Gastroesophageal sphincter (tissue), 4 donors: ENCODE measurements at regions not wholly inside any gene's neighbourhood (a gene's known extent, or its start where the extent isn't known, plus 50 kb on each side); places are given as distances from the start of the nearest gene placed in this dataset.

ENCODE experiments used
- ATAC-seq: fragments of 150-250 bp; one replicate; pipeline ENCODE4 v1.9.1; 2016; ENCODE audit warnings: mild to moderate bottlenecking, moderate library complexity
- H3K27ac ChIP-seq, 4 donors: fragments of 200-600 bp; sonication (generic) in 3 of 4; 1 replicate in 3 of 4; 2 replicates in 1 of 4; pipeline ENCODE4 v1.5.1; 2016 to 2019
- H3K27me3 ChIP-seq: fragments of 200-600 bp; sonication (generic); one replicate; pipeline ENCODE4 v1.5.1; 2019
- H3K36me3 ChIP-seq, 2 donors: fragments of 200-600 bp; sonication (generic); one replicate each; pipeline ENCODE4 v1.5.1; 2019; ENCODE audit warnings: control low read depth in 1 of 2
- H3K4me1 ChIP-seq, 3 donors: fragments of 200-600 bp; sonication (generic); 1 replicate in 2 of 3; 2 replicates in 1 of 3; pipeline ENCODE4 v1.5.1; 2016 to 2019; ENCODE audit warnings: control low read depth in 2 of 3
- H3K4me3 ChIP-seq, 2 donors: fragments of 200-600 bp; sonication (generic); one replicate each; pipeline ENCODE4 v1.5.1; 2019; ENCODE audit warnings: mild to moderate bottlenecking in 1 of 2, moderate library complexity in 1 of 2
- H3K9me3 ChIP-seq, 3 donors: fragments of 200-600 bp; sonication (generic); one replicate each; pipeline ENCODE4 v1.5.1; 2017 to 2019; ENCODE audit warnings: control low read depth in 2 of 3
- EP300 ChIP-seq: sonication (generic); formaldehyde crosslinking; IDR thresholded peaks from one replicate; pipeline ENCODE4 v1.6.1; 2017; ENCODE audit warnings: antibody characterized with exemption, mild to moderate bottlenecking
- POLR2A ChIP-seq, 2 donors: fragments of 450-650 bp; IDR thresholded peaks; one replicate each; pipeline ENCODE4 v1.6.1; 2017; ENCODE audit warnings: antibody characterized with exemption in 2 of 2, mild to moderate bottlenecking in 2 of 2, moderate library complexity in 1 of 2
- POLR2AphosphoS5 ChIP-seq: sonication (generic); formaldehyde crosslinking; IDR thresholded peaks from one replicate; pipeline ENCODE4 v1.6.1; 2017; ENCODE audit warnings: antibody characterized with exemption
- WGBS, 2 donors: methylation state at CpG; one replicate each; pipeline ENCODE4 v1.1.5; 2018; ENCODE audit warnings: low coverage in 1 of 2; 5-methylcytosine and 5-hydroxymethylcytosine counted together
- TF ChIP-seq, protein P1 (sequence below), 4 experiments: fragments of 200-600 bp in 2 of 4; fragments of 450-650 bp in 2 of 4; sonication (generic) in 1 of 4; IDR thresholded peaks; one replicate each; pipeline ENCODE4 v1.5.1; 2017 to 2019; ENCODE audit warnings: antibody characterized with exemption in 4 of 4, mild to moderate bottlenecking in 2 of 4, moderate library complexity in 2 of 4

DNA sequence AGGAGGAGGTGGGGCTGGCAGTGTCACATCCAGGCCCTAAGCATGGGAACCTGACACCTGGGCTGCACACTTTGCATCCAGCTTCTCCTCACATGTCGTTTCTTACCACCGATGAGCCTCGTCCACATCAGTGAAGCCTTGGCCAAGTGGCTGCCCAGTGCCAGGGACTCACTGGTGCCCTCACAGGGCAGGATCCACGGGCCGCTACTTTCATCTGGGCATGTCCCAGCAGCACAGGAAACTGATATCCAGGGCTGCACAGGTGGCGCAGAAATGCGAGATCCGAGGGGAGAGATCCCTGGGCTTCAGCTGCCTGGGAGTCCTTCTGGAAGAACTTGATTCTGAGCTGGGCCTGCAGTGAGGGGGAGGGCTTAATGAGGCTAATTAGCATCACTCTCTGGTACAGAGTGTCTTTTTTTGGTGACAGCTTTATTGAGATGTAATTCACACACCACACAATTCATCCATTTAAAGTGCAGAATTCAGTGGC lies 291.6 kb upstream of the HDAC4 start:
- no peak for ATAC-seq
- TF ChIP-seq, protein P1, sequence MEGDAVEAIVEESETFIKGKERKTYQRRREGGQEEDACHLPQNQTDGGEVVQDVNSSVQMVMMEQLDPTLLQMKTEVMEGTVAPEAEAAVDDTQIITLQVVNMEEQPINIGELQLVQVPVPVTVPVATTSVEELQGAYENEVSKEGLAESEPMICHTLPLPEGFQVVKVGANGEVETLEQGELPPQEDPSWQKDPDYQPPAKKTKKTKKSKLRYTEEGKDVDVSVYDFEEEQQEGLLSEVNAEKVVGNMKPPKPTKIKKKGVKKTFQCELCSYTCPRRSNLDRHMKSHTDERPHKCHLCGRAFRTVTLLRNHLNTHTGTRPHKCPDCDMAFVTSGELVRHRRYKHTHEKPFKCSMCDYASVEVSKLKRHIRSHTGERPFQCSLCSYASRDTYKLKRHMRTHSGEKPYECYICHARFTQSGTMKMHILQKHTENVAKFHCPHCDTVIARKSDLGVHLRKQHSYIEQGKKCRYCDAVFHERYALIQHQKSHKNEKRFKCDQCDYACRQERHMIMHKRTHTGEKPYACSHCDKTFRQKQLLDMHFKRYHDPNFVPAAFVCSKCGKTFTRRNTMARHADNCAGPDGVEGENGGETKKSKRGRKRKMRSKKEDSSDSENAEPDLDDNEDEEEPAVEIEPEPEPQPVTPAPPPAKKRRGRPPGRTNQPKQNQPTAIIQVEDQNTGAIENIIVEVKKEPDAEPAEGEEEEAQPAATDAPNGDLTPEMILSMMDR (IDR thresholded peaks at IDR 0.05) = no peak
- TF ChIP-seq POLR2AphosphoS5 = no peak
- no peak for TF ChIP-seq POLR2A (IDR thresholded peaks at IDR 0.05)
- no peak for TF ChIP-seq EP300
- Histone ChIP-seq H3K9me3 (no peaks in the 10 kb centered on the region), H3K4me3 (no peak overlapping the region), H3K27me3 (peaks cover 9% of the 10 kb centered on the region), H3K36me3 (no peaks in the 10 kb centered on the region), H3K4me1 (peaks cover 0 to 8% (median 0%) of the 10 kb centered on the region in 3 donors), H3K27ac (no peak overlapping the region)
- WGBS, 2 donors = no CpG with 5 or more reads among the region's 8 CpGs

DNA sequence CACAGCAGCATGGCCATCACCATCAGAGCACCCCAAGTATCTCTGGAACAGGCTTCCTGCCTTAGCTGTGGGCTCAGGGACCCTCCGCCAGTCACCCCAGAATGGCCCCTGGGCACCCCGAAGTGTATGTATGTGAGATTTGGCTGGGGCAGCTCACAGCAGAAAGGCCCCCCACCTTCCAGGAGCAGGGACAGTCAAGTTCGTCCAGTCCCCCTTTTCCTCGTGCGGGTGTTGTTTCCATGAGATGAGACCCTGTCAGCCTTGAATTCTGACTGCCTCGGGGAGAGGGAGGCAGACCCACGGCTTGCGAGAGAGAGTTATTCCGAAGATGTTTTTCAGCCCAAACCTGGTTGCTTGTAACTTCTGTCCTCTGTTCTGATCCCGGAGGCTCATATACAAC lies 290.9 kb upstream of the HDAC4 start:
- WGBS, 2 donors = 100% methylated on average over 1 of the region's 10 CpGs; no CpG with 5 or more reads in 1 of the 2 donors
- no peak overlapping the region for H3K27ac ChIP-seq
- no peak for ATAC-seq

DNA sequence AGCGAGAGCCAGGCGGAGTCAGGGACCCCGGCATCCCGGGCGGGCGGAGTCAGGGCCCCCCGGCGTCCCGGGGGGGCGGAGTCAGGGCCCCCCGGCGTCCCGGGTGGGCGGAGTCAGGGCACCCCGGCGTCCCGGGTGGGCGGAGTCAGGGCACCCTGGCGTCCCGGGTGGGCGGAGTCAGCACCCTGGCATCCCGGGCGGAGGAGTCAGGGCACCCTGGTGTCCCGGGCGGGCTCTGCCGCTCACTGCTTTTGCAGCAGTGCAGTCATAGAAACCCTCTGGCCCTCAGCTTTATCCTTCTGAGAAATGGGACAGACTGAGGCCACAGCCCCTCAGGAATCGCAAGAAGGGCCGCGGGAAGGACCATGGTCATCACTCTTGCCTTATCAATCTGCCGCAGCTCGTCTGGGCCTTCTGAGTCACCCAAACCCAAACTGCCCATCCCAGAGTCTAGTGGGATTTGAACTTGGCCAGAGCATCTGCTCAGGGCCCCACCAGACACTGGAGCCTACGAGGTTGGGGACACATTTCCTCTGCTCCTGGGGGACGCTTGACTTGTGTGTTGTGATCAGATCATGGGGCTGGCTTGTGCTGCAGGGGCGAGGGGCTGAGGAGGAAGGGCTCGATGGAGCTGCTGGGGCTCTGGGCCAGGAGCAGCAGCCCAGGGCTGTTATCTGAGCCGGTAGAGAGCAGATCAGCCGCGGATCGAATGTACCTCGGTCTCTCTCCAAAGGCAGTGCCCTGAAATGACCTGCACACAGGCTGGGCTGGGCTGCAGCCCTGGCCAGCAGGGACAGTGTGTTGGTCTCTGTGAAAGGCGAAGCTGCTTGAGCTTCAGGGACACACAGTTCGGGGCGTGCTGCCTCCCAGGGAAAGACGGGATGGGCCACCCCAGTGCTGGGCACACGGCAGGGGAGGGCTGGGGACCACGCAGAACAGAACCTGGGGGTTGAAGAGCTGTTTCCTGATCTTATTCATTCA lies 290.1 kb upstream of the HDAC4 start:
- no peaks in the 10 kb centered on the region for H3K9me3 ChIP-seq
- ATAC-seq = no peak

More for the DNA sequence above, 290.9 kb upstream of the HDAC4 start:
- Histone ChIP-seq H3K36me3 (no peaks in the 10 kb centered on the region), H3K4me3 (no peak overlapping the region), H3K27me3 (peaks cover 13% of the 10 kb centered on the region), H3K4me1 (peaks cover 0 to 8% (median 0%) of the 10 kb centered on the region in 3 donors), H3K9me3 (no peaks in the 10 kb centered on the region)
- TF ChIP-seq, protein P1 (IDR thresholded peaks at IDR 0.05) = no peak
- TF ChIP-seq EP300 (no peak), POLR2A (IDR thresholded peaks at IDR 0.05) (no peak), POLR2AphosphoS5 (no peak)

DNA sequence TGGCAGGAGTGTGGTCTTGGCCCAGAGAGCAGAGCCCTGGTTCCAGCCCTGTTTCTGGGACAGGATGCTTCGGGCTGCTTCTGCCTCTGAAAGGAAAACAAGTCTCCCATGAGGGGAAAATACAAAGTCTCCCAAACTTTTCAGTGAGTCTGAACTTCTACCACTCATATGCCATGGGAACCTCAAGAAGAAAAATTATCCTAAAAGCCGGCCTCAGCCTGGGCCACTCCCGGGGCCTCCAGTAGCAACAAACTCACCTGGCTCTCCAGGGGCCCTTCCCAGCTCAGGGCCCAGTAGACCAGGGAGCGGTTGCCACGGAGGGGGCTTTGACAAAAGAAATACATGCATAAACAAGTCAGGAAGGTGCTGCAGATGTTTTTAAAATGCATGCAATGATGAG lies 289.2 kb upstream of the HDAC4 start:
- Histone ChIP-seq H3K4me1 (peaks cover 0 to 8% (median 0%) of the 10 kb centered on the region in 3 donors), H3K9me3 (no peaks in the 10 kb centered on the region), H3K27me3 (peaks cover 23% of the 10 kb centered on the region), H3K4me3 (no peak overlapping the region), H3K27ac (no peak overlapping the region), H3K36me3 (no peaks in the 10 kb centered on the region)
- TF ChIP-seq, protein P1 (IDR thresholded peaks at IDR 0.05) = no peak
- no peak for TF ChIP-seq POLR2AphosphoS5
- no peak for TF ChIP-seq EP300
- no peak for TF ChIP-seq POLR2A (IDR thresholded peaks at IDR 0.05)
- no peak for ATAC-seq
- 68% methylated on average over 4 of the region's 5 CpGs; no CpG with 5 or more reads in 1 of the 2 donors for WGBS, 2 donors

More for the DNA sequence above, 290.1 kb upstream of the HDAC4 start:
- no peak overlapping the region for H3K27ac ChIP-seq
- no peak overlapping the region for H3K4me3 ChIP-seq
- WGBS, 2 donors = 84 to 93% methylated on average over 3 to 13 of the region's 46 CpGs
- H3K27me3 ChIP-seq = peaks cover 13% of the 10 kb centered on the region
- H3K4me1 ChIP-seq = peaks cover 0 to 8% (median 0%) of the 10 kb centered on the region in 3 donors
- H3K36me3 ChIP-seq = no peaks in the 10 kb centered on the region
- TF ChIP-seq, protein P1 (IDR thresholded peaks at IDR 0.05) = no peak
- TF ChIP-seq POLR2AphosphoS5 = no peak
- no peak for TF ChIP-seq POLR2A (IDR thresholded peaks at IDR 0.05)
- TF ChIP-seq EP300 = no peak
